ENCODE measurements at regions not wholly inside any gene's neighbourhood (a gene's known extent, or its start where the extent isn't known, plus 50 kb on each side); places are given as distances from the start of the nearest gene placed in this dataset.

DNA sequence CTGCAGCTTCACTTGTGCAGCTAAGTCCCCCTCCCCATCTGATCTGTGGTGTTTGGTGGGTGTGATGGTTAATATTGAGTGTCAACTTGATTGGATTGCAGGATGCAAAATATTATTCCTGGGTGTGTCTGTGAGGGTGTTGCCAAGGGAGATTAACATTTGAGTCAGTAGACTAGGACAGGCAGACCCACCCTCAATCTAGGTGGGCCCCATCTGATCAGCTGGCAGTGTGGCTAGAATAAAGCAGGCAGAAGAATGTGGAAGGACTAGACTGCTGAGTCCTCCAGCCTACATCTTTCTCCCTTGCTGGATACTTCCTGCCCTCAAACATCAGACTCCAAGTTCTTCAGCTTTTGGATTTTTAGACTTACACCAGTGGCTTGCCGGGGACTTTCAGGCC lies 103.5 kb upstream of the BOD1L1 start:
- no peaks in the 10 kb centered on the region; a peak in 1 of 5 replicates for H3K9me3 Mint-ChIP-seq
- no peak overlapping the region for H2AK5ac ChIP-seq (ENCODE audit: insufficient read length, low read length)
- H3K4me2 ChIP-seq (ENCODE audit: insufficient read depth, insufficient read length, low read length), result no peak overlapping the region
- H3K23me2 ChIP-seq (ENCODE audit: insufficient read length, low read depth, low read length, poor library complexity, severe bottlenecking), result no peaks in the 10 kb centered on the region
- no peak overlapping the region for H3K9ac ChIP-seq (ENCODE audit: extremely low read depth, insufficient read length, low read length)
- no peaks in the 10 kb centered on the region for H3K79me2 ChIP-seq (ENCODE audit: insufficient read depth, low read length)
- no peak overlapping the region for H2BK5ac ChIP-seq (ENCODE audit: insufficient read length, low read length)
- no peak overlapping the region for H3K14ac ChIP-seq (ENCODE audit: insufficient read depth, low read length)
- no peak overlapping the region for H2AFZ ChIP-seq (ENCODE audit: low read length)
- H3K4me1 ChIP-seq (ENCODE audit: insufficient read depth, low read length), result no peaks in the 10 kb centered on the region
- H3K23ac ChIP-seq (ENCODE audit: insufficient read length, low read depth, low read length), result no peak overlapping the region
- no peaks in the 10 kb centered on the region for H4K20me1 ChIP-seq (ENCODE audit: control insufficient read depth, insufficient read depth, insufficient read length)
- no peak overlapping the region for H3K27ac ChIP-seq (ENCODE audit: insufficient read length, low read depth, low read length)
- DNase-seq, result no peak
- H3K56ac ChIP-seq (ENCODE audit: insufficient read length, low read depth, low read length), result no peak overlapping the region
- H4K5ac ChIP-seq (ENCODE audit: insufficient read length, low read depth, low read length), result no peak overlapping the region
- no peak overlapping the region for H4K91ac ChIP-seq (ENCODE audit: insufficient read length, low read depth, low read length)
- no peak overlapping the region for H2BK20ac ChIP-seq (ENCODE audit: low read depth, low read length, poor library complexity, severe bottlenecking)
- WGBS (ENCODE audit: extremely low coverage, insufficient read length, low lambda C conversion rate), result no CpG with 5 or more reads among the region's 1 CpG
- H3K4me3 Mint-ChIP-seq, result no peak overlapping the region
- H2BK12ac ChIP-seq (ENCODE audit: insufficient read length, low read depth, low read length), result no peak overlapping the region
- no peak overlapping the region for H3K18ac ChIP-seq (ENCODE audit: insufficient read length, low read depth, low read length)
- no peak overlapping the region for H3K4ac ChIP-seq (ENCODE audit: low read depth, low read length)
- H3K36me3 Mint-ChIP-seq (ENCODE audit: insufficient read depth in 1 of 3, low read depth in 3 of 3), result no peaks in the 10 kb centered on the region
- H3K27me3 Mint-ChIP-seq (ENCODE audit: low read depth), result peaks cover 1% of the 10 kb centered on the region; the same call in 1 of the 2 replicates
- TF ChIP-seq CTCF (conservative IDR thresholded peaks at IDR 0.05), result no peak
- no peak overlapping the region for H3T11ph ChIP-seq (ENCODE audit: low read length)
- no peaks in the 10 kb centered on the region for H3K79me1 ChIP-seq (ENCODE audit: insufficient read depth, low read depth, low read length, poor library complexity, severe bottlenecking)
- no peak overlapping the region for H3K27ac Mint-ChIP-seq
- no peaks in the 10 kb centered on the region for H3K4me1 Mint-ChIP-seq
- H4K8ac ChIP-seq (replicated peaks; ENCODE audit: insufficient read length, low read depth, low read length), result no peak overlapping the region
- H2BK120ac ChIP-seq (ENCODE audit: low read depth, low read length, poor library complexity, severe bottlenecking), result no peak overlapping the region
- H2BK15ac ChIP-seq (ENCODE audit: low read depth, low read length), result no peak overlapping the region
- H3K9me3 ChIP-seq (ENCODE audit: control insufficient read depth, low read depth, low read length), result no peaks in the 10 kb centered on the region
- H3K27me3 ChIP-seq (ENCODE audit: insufficient read depth, low read length), result no peaks in the 10 kb centered on the region

Measured in H9 (cell line).